ENCODE measurements at regions not wholly inside any gene's neighbourhood (a gene's known extent, or its start where the extent isn't known, plus 50 kb on each side); places are given as distances from the start of the nearest gene placed in this dataset.

DNA sequence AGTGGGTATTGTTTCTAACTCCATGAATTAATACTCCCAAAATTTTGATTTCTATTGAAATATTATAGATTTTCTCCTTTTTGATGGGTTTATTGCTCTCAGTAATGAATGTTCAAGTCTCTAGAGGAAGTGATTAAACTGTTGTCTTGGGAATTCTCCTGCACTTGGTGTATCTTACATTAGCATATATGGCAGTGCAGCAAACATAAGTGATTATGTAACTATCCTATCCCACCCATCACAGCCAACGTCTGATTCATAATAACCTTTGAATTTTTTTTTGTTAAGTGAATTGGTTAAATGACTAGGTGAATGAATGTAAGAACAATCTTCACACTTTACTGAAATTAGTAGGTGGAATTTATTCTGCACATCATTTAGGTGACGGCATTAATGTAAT lies 483.7 kb downstream of the TAF11L14 start:
- 0% methylated on average over 2 of the region's 2 CpGs for WGBS (ENCODE audit: insufficient coverage, low coverage, missing lambda C conversion rate)
- Histone ChIP-seq H3K9me3 (replicated peaks; ENCODE audit: control insufficient read depth, insufficient read depth, low read depth, low read length) (no peaks in the 10 kb centered on the region), H3K27ac (ENCODE audit: extremely low read depth, low read depth, low read length) (no peak overlapping the region), H3K4me3 (no peak overlapping the region), H3K36me3 (ENCODE audit: control insufficient read depth, insufficient read depth, low read length) (no peaks in the 10 kb centered on the region), H3K4me2 (ENCODE audit: insufficient read depth, low read length) (no peak overlapping the region), H2AFZ (ENCODE audit: low read depth, low read length) (no peak overlapping the region), H4K20me1 (replicated peaks; ENCODE audit: control insufficient read depth, insufficient read depth, low read length) (no peaks in the 10 kb centered on the region), H3K9me1 (ENCODE audit: control insufficient read depth, insufficient read depth, low read length) (no peaks in the 10 kb centered on the region), H3K9ac (ENCODE audit: insufficient read depth in 1 of 2, low read depth in 2 of 2, low read length in 2 of 2) (no peak overlapping the region), H3K4me1 (replicated peaks in 1 of 2; ENCODE audit: control insufficient read depth in 2 of 2, insufficient read depth in 2 of 2, low read length in 2 of 2) (no peaks in the 10 kb centered on the region), H3K27me3 (ENCODE audit: control insufficient read depth in 2 of 2, insufficient read depth in 2 of 2, low read length in 2 of 2) (no peaks in the 10 kb centered on the region), H3K79me2 (ENCODE audit: control insufficient read depth, insufficient read depth, low read length) (no peaks in the 10 kb centered on the region)
- intact Hi-C loops (cut with micrococcal nuclease) (no loop called here), in situ Hi-C loops (cut with MboI) (no loop called here)
- ChIA-PET POLR2A (no interaction called here), CTCF (ENCODE audit: low intra/inter-chr PET ratio) (no interaction called here)
- FAIRE-seq: no peak
- TF ChIP-seq CBX5 (IDR thresholded peaks at IDR 0.05; ENCODE audit: borderline replicate concordance, low read depth): no peak
- TF ChIP-seq ZSCAN29 (IDR thresholded peaks at IDR 0.05): no peak
- no peak for TF ChIP-seq RUNX1 (IDR thresholded peaks at IDR 0.05; ENCODE audit: low read depth)
- TF ChIP-seq STAG1 (CRISPR knock-in tag; IDR thresholded peaks at IDR 0.05; ENCODE audit: borderline replicate concordance): no peak
- TF ChIP-seq NFATC3 (IDR thresholded peaks at IDR 0.05): no peak
- TF ChIP-seq TSC22D4 (tag; IDR thresholded peaks at IDR 0.05): no peak
- no peak for TF ChIP-seq EP300 (IDR thresholded peaks at IDR 0.05; ENCODE audit: low read length)
- TF ChIP-seq ZBTB7A (IDR thresholded peaks at IDR 0.05; ENCODE audit: borderline replicate concordance, control insufficient read depth, low read depth, low read length): no peak
- TF ChIP-seq CEBPB (tag; IDR thresholded peaks at IDR 0.05): no peak
- TF ChIP-seq, protein P1, sequence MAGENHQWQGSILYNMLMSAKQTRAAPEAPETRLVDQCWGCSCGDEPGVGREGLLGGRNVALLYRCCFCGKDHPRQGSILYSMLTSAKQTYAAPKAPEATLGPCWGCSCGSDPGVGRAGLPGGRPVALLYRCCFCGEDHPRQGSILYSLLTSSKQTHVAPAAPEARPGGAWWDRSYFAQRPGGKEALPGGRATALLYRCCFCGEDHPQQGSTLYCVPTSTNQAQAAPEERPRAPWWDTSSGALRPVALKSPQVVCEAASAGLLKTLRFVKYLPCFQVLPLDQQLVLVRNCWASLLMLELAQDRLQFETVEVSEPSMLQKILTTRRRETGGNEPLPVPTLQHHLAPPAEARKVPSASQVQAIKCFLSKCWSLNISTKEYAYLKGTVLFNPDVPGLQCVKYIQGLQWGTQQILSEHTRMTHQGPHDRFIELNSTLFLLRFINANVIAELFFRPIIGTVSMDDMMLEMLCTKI (IDR thresholded peaks at IDR 0.05; ENCODE audit: partially characterized antibody): no peak
- TF ChIP-seq ZNF217 (CRISPR knock-in tag; IDR thresholded peaks at IDR 0.05): no peak
- TF ChIP-seq TEAD1 (CRISPR knock-in tag; IDR thresholded peaks at IDR 0.05): no peak
- TF ChIP-seq, protein P2, sequence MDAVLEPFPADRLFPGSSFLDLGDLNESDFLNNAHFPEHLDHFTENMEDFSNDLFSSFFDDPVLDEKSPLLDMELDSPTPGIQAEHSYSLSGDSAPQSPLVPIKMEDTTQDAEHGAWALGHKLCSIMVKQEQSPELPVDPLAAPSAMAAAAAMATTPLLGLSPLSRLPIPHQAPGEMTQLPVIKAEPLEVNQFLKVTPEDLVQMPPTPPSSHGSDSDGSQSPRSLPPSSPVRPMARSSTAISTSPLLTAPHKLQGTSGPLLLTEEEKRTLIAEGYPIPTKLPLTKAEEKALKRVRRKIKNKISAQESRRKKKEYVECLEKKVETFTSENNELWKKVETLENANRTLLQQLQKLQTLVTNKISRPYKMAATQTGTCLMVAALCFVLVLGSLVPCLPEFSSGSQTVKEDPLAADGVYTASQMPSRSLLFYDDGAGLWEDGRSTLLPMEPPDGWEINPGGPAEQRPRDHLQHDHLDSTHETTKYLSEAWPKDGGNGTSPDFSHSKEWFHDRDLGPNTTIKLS (IDR thresholded peaks at IDR 0.05; ENCODE audit: borderline replicate concordance, low read depth): no peak
- TF ChIP-seq U2AF1 (optimal IDR thresholded peaks at IDR 0.05; ENCODE audit: low read depth, low read length): no peak
- ATAC-seq: no peak
- BruUV-seq (replicated peaks): no TSS peak
- DNase-seq (ENCODE audit: extremely low read depth in 1 of 4, low spot score in 3 of 4): no peak
